ENCODE measurements at regions not wholly inside any gene's neighbourhood (a gene's known extent, or its start where the extent isn't known, plus 50 kb on each side); places are given as distances from the start of the nearest gene placed in this dataset.

DNA sequence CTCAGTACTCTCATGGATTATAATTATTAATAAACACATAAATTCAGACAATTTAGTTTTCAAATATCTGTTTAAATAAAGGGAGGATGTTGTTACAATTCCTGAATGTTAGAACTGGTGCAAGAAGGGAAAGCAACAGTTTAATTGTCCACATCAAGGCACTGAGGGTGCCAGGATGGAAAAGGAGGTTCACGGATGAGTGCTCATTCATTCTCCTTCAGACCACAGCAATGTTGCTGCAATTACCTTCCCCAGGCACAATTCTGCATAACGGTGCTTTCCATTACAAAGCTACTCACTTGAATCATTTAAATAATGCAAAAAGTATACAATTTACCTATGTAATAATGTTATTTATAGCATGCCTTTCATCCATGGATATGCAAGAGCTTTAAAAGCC is 52.3 kb upstream of the COG2 start:
- TF ChIP-seq EZH2 (IDR thresholded peaks at IDR 0.05; ENCODE audit: borderline replicate concordance, low read depth, low read length, severe bottlenecking), result no peak
- TF ChIP-seq, protein P1, sequence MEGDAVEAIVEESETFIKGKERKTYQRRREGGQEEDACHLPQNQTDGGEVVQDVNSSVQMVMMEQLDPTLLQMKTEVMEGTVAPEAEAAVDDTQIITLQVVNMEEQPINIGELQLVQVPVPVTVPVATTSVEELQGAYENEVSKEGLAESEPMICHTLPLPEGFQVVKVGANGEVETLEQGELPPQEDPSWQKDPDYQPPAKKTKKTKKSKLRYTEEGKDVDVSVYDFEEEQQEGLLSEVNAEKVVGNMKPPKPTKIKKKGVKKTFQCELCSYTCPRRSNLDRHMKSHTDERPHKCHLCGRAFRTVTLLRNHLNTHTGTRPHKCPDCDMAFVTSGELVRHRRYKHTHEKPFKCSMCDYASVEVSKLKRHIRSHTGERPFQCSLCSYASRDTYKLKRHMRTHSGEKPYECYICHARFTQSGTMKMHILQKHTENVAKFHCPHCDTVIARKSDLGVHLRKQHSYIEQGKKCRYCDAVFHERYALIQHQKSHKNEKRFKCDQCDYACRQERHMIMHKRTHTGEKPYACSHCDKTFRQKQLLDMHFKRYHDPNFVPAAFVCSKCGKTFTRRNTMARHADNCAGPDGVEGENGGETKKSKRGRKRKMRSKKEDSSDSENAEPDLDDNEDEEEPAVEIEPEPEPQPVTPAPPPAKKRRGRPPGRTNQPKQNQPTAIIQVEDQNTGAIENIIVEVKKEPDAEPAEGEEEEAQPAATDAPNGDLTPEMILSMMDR (IDR thresholded peaks at IDR 0.05; ENCODE audit: borderline replicate concordance, extremely low read depth, low read length, poor library complexity, severe bottlenecking), result no peak
